ENCODE measurements at regions not wholly inside any gene's neighbourhood (a gene's known extent, or its start where the extent isn't known, plus 50 kb on each side); places are given as distances from the start of the nearest gene placed in this dataset.

DNA sequence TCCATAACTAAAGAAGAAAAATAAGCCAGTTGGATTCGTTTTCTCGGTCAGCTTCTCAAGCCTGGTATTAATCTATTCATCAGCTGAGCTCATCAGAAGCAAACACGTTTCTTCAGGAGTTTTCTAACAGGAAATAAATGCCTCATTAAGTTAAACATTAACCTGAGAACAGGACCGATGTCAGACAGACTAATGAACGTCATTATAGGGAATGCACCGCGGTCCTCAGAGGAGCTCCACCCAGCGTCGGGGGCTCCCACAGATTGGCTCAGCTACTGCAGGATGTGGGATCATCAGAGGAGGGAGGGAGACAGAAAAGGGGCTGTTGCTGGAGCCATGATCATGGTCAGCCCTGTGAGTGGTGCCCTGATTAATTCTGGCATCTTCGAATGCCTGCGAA lies 615.4 kb downstream of the PTPRU start:
- CTCF ChIA-PET, result no interaction called here
- RAD21 ChIA-PET (ENCODE audit: low non-redundant PET in 1 of 2, low total read pairs in 2 of 2, uncharacterized antibody in 2 of 2, unreplicated experiment in 2 of 2), result no interaction called here
- TF ChIP-seq RAD21 (IDR thresholded peaks at IDR 0.05; ENCODE audit: low read depth) (no peak), CBX3 (IDR thresholded peaks at IDR 0.05; ENCODE audit: low read depth) (no peak), SIN3A (IDR thresholded peaks at IDR 0.05; ENCODE audit: low read depth) (no peak), SRF (IDR thresholded peaks at IDR 0.05; ENCODE audit: low read depth) (no peak), ELF1 (IDR thresholded peaks at IDR 0.05; ENCODE audit: borderline replicate concordance, low read depth) (no peak), EZH2phosphoT487 (IDR thresholded peaks at IDR 0.05; ENCODE audit: borderline replicate concordance) (no peak), EGR1 (IDR thresholded peaks at IDR 0.05; ENCODE audit: low read depth) (no peak), JUND (IDR thresholded peaks at IDR 0.05) (no peak)
- TF ChIP-seq, protein P1, sequence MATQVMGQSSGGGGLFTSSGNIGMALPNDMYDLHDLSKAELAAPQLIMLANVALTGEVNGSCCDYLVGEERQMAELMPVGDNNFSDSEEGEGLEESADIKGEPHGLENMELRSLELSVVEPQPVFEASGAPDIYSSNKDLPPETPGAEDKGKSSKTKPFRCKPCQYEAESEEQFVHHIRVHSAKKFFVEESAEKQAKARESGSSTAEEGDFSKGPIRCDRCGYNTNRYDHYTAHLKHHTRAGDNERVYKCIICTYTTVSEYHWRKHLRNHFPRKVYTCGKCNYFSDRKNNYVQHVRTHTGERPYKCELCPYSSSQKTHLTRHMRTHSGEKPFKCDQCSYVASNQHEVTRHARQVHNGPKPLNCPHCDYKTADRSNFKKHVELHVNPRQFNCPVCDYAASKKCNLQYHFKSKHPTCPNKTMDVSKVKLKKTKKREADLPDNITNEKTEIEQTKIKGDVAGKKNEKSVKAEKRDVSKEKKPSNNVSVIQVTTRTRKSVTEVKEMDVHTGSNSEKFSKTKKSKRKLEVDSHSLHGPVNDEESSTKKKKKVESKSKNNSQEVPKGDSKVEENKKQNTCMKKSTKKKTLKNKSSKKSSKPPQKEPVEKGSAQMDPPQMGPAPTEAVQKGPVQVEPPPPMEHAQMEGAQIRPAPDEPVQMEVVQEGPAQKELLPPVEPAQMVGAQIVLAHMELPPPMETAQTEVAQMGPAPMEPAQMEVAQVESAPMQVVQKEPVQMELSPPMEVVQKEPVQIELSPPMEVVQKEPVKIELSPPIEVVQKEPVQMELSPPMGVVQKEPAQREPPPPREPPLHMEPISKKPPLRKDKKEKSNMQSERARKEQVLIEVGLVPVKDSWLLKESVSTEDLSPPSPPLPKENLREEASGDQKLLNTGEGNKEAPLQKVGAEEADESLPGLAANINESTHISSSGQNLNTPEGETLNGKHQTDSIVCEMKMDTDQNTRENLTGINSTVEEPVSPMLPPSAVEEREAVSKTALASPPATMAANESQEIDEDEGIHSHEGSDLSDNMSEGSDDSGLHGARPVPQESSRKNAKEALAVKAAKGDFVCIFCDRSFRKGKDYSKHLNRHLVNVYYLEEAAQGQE (IDR thresholded peaks at IDR 0.05; ENCODE audit: low read depth), result no peak
- TF ChIP-seq, protein P2, sequence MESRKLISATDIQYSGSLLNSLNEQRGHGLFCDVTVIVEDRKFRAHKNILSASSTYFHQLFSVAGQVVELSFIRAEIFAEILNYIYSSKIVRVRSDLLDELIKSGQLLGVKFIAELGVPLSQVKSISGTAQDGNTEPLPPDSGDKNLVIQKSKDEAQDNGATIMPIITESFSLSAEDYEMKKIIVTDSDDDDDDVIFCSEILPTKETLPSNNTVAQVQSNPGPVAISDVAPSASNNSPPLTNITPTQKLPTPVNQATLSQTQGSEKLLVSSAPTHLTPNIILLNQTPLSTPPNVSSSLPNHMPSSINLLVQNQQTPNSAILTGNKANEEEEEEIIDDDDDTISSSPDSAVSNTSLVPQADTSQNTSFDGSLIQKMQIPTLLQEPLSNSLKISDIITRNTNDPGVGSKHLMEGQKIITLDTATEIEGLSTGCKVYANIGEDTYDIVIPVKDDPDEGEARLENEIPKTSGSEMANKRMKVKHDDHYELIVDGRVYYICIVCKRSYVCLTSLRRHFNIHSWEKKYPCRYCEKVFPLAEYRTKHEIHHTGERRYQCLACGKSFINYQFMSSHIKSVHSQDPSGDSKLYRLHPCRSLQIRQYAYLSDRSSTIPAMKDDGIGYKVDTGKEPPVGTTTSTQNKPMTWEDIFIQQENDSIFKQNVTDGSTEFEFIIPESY (IDR thresholded peaks at IDR 0.05; ENCODE audit: extremely low read depth, insufficient replicate concordance, low read length), result no peak
- Histone ChIP-seq H3K27ac (ENCODE audit: low read depth, low read length) (no peak overlapping the region), H3K4me3 (replicated peaks in 1 of 2; ENCODE audit: low read depth in 1 of 2, low read length in 2 of 2) (no peak overlapping the region), H3K9me2 (ENCODE audit: insufficient read depth) (no peaks in the 10 kb centered on the region), H2AFZ (ENCODE audit: low read depth, low read length, poor library complexity, severe bottlenecking) (no peak overlapping the region), H3K9me3 (ENCODE audit: control insufficient read depth in 1 of 2, insufficient read depth in 1 of 2, low read depth in 1 of 2, low read length in 2 of 2) (no peaks in the 10 kb centered on the region), H3K27me3 (ENCODE audit: insufficient read depth, low read length) (peaks cover 19% of the 10 kb centered on the region), H4K20me1 (ENCODE audit: insufficient read depth) (no peaks in the 10 kb centered on the region), H3K36me3 (ENCODE audit: control insufficient read depth in 1 of 2, insufficient read depth in 2 of 2, low read length in 2 of 2) (no peaks in the 10 kb centered on the region), H3K79me2 (ENCODE audit: insufficient read depth, low read length) (no peaks in the 10 kb centered on the region), H3K4me2 (ENCODE audit: low read length) (no peak overlapping the region), H3K9ac (ENCODE audit: low read length) (no peak overlapping the region), H3K4me1 (ENCODE audit: control insufficient read depth in 1 of 2, insufficient read depth in 2 of 2, low read length in 2 of 2) (peaks cover 0 to 5% of the 10 kb centered on the region in 2 experiments; a peak in 3 of 4 replicates)
- no TSS peak for BruUV-seq (replicated peaks)
- intact Hi-C loops (cut with micrococcal nuclease), result loop anchor here (5.0 kb wide), 1 partner anchor 614 kb away; the partner anchor contains the start of gene PTPRU
- no peak for ATAC-seq
- DNase-seq (ENCODE audit: low read depth, low spot score), result no peak
- POLR2A ChIA-PET, result interaction anchor here (0.5 kb wide), 1 partner anchor 478 kb away, joined by 8 read pairs; no protein-coding TSS in a partner anchor

All from HCT116 (cell line).